T1000 (cell line): ENCODE measurements at regions not wholly inside any gene's neighbourhood (a gene's known extent, or its start where the extent isn't known, plus 50 kb on each side); places are given as distances from the start of the nearest gene placed in this dataset.
A peak's percentile ranks its signal among the peaks of the same experiment; 100 is the strongest.

ENCODE experiments used
- DNase-seq: peaks from one replicate; lab custom pipeline; 2025; ENCODE audit warnings: mixed read lengths; lab: John Stamatoyannopoulos, UW

DNA sequence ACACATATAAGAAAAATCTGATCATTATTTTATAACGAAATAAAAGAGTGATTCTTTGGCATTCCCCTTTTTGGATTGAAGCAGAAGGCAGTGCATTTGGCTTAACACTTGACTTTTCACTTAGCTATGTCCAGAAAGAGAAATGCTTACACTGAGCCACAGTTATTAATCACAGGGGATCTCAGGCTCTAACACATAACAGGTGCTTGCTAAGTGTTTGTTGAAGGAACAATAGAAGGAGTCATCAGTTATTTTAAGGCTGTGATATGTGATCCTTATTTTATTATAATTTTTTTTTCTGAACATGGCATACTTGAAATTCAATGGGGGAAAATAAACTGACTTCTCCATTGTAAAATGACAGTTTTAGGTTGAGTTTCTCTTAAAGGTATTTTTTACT, 209.5 kb downstream of the UBE2E3 start:
- DNase-seq: no peak

DNA sequence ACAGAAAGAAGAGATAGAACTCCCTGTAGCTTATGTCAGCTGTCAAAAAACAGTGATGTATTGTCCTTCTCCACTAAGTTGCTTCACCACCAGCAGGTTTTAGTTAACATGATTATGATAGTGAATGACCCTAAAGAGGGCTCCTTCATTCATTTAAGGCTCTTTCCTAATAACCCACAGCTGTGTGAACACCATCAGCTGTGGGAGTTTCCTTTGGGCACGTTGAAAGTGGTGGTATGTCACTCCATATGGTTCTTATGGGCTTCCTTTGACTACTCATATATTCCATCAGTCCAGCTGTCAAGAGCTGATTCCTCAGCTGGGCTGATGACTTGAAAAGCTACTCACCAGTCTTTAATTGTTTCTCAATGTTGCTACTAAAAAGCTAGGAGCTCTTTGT, 210.3 kb downstream of the UBE2E3 start:
- no peak for DNase-seq

DNA sequence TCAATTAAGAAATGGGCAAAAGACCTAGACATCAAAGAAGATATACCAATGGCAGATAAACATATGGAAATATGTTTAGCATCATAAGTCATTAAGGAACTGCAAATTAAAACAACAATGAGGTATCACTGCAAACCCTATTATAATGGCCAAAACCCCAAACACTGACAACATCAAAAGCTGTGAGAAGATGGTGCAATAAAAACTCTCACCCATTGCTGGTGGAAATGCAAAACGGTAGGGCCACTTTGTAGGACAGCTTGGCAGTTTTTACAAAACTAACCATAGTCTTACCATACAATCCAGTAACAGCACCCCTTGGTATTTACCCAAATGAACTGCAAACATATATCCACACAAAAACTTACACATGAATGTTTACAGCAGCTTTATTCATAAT, 213.1 kb downstream of the UBE2E3 start:
- DNase-seq: no peak

DNA sequence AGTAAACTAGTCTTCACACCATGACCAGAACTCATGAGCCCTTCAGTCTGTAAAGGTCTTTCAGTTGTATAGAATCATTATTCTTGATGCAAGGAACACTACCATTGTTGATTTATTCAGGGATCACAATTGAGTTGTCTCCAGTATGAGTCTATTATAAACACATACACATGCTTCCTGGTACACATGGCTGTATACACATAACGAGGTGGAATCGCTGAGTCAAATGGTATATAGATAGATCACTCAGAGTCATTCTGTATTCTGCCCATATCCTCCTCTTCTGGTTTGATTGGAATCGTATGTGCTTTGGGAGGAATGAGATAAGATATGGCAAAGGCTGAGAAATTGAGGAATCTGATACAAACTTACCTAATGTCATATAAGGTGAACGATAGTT, 216.0 kb downstream of the UBE2E3 start:
- no peak for DNase-seq

DNA sequence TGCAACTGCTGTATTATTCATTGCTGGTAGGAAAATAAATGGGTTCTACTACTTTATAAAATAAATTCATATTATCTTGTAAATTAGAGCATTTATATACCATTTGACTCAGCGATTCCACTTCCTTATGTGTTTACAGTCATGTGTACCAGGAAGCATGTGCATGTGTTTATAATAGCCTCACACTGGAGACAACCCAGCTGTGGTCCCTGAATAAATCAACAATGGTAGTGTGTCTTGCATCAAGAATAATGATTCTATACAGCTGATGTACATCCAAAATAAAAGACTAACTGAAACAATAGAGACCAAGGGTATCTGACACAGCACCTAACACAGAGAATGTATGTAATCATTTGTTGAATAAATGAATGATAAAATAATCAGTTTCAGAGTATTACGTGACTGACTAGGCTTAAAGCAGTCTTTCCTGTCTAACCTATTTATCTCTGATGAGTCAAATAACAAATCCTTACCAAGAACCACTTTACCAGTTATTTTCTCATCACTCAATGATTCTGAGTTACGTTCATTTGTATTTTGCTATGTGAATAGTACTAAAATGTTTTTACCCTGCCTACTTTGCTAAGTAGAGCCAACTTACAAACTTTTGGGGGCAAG, 216.8 kb downstream of the UBE2E3 start:
- no peak for DNase-seq

DNA sequence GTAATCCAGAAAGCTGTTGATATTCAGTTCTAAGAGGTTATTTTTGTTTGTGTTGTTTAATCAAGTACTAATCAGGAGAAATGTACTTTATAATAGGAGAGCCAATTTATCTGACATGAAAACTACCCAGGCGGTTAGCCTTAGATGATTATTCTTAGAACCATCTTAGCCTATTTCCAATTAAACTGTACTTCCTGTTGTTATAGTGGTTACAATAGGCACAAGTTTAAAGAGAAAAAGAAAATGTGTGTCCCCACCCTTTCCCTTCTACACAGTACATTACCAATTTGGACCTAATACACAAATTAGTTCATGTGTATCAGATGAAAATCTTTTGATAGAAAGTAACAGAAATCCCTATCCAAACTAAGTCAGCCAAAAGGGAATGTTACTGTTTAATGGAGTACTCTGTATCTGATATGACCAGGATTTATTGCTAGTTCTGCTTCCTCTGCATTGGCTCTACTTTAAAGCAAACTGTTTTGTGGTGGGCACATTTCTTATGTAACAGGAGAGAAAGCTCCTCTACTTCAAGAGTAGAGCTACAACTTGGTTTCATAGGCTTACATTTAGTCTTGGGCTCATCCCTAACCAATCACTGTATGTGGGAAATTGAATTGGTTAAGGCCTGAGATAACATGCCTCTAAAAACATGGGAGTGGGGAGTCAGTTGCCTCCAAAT, 217.9 kb downstream of the UBE2E3 start:
- DNase-seq: no peak

DNA sequence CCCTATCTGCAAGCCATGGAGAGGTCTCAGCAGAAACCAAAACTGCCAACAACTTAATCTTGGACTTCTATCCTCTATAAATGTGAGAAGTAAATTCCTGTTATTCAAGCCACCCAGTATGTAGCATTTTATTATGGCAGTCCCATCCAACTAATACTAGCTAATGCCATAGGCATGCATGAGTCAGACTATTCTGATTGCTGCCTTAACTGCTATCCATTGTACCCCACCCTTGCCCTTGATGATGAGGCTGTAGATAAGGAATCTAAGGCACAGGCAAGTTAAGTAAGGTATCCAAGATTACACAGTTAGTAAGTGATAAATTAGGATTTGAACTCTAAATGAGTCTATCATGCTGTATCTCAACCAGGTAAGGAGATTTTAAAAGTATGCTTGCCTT, 223.0 kb downstream of the UBE2E3 start:
- DNase-seq: peak; percentile 21

DNA sequence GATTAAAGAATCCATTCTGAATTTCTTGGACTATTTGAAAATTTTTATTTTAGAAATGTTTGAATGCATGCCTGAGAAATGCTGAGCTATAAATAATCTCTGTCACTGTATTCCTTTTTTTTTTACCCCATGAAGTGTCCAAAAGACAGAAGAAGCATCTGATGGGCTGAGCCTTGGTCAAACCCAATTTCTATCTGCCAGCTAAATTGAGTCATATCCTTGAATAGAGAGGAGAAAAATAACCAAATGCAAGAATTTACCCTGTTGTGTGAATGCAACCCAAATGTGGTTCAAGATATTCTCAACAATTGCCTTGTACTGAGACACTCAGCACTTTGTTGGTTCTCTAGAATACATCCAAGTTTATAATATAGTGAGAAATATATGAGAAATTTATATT, 223.5 kb downstream of the UBE2E3 start:
- no peak for DNase-seq

DNA sequence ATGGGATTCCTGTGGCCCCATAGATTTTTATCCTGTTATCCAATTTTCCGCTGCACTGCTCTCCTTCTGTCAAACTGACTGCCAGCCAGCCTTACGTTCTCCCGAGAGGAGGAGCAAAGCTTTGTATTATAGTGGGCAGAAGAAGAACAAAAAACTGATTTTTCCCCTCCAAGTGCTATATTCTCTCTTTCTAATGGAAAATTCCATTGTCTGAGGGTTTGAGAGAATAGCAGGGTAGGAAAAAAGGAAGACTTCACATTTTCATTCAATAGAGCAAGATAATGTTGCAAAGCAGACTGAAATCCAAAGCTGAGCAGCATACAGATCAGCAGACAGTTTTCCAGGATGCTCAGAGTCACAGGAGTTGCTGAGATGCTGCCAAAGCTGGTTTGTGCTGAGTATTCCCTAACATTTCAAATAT, 238.0 kb downstream of the UBE2E3 start:
- no peak for DNase-seq

DNA sequence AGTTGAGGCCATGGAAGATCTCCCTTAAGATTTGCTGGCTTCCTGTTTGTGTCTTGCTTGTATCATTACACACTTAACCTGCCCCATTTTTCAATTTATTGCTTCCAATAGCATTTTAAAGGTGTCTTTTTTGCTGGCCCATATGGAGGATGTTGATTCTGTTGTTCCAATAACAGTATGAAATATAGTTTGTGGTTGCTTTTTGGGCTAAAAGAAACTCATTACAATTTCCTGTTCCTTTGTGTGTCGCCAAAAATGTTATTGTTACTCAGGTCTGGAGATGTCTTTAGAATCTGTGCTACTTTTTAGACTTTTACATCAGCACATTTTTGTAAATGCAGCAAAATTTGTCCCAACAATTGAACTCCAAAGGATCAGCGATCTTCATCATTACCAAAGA, 234.0 kb upstream of the ITGA4 start:
- no peak for DNase-seq

DNA sequence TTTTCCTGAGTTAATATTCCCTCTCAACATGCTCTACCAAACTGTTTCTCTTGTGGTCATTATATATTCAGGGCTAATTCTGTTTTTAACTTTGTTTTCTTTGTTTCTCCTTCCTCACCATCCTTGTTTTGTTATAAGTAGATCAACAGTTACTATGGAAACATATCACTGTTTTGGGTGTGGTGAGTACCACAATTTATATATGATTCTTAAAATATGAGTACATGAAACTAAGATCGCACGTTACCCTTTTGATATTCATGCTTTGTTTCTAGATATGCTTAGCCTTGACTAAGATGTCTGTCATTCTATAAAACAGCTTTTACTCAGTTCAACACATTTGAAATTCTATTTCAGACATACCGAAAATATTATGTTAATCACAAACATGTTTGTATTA, 232.3 kb upstream of the ITGA4 start:
- DNase-seq: no peak

DNA sequence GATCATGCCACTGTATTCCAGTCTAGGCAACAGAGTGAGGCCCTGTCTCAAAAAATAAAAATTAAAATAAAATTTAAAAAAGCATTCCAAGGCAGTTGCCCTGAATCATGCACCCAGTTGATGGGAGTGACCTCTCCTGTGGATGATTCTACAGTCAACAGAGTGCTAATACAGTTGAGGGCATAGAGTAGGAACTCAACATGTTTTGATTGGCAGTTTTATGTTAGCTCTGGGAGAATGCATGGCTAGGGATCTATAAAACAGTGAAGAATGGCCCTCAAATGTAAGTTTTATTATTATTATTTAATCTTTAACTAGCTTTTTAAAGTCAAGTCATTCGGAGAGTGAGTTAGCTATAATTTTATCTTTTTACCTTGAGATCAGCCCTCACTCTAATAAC, 228.5 kb upstream of the ITGA4 start:
- DNase-seq: no peak

DNA sequence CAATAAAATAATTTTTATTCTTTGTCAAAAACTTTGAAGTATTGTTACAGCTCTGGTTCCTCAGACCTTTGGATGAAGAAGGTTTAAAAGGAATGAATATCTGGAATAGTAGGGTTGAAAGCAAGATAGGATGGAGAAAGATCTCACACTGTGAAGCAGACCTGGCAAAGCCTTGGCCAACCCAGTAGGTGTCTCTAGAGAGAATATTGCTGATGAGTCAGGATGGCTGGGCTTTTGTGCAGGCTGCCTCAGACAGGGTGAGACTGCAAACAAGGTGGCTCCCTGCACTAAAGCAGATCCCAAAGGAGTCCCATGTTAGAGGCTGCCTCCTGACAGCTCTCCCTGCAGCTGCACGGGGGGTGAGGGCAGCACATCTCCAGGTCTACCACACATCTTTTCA, 226.0 kb upstream of the ITGA4 start:
- no peak for DNase-seq

DNA sequence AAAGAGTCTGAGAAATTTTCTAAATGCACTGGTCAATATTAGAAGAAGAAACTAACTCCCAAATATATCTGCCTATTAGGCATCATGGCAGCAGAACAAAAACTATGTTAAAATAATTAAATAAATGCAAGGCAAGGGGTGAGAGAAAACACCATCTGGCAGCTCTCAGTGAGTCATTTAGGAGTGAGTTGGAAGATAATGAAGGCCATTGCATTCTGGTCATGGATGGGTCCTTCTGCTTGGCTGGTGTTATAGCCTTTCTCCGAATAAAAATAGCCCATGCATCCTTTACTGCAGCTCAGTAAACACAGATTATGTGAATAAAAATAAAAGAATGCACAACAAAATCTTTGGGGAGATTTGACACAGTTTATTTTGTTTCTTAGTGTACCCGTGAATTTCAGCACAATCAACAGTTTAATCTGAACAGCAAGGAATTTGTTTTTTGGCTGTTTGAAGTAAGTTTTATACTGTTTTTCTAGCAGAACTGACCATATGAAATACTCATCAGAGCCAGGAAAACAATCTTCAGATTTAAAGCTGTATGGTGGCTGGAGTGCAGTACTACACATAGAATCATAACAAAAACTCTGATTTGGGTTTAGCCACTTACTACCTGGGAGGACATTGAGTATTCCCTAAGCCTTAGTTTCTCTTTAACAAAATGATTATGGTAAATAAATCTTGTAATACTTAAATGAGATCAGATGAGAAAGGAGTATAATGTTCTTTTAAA, 225.1 kb upstream of the ITGA4 start:
- DNase-seq: no peak

DNA sequence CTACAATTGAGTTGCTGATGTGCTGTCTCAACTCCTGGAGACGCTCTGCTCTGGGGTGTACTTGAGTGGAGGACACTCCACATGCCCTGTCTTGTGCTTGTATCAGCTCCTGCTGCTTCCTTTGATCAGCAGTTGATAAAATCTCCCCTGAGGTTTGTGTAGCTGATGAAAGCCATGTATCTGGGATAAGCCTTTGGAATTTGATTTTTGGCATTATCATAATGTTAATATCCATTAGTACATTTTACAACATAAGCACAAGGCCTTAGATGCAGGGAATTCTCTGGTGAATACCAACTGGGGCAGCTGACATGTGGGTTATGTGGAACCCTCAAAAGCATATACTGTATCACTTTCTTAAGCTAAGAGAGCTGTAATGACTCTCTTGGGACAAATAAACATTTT, 222.7 kb upstream of the ITGA4 start:
- no peak for DNase-seq

DNA sequence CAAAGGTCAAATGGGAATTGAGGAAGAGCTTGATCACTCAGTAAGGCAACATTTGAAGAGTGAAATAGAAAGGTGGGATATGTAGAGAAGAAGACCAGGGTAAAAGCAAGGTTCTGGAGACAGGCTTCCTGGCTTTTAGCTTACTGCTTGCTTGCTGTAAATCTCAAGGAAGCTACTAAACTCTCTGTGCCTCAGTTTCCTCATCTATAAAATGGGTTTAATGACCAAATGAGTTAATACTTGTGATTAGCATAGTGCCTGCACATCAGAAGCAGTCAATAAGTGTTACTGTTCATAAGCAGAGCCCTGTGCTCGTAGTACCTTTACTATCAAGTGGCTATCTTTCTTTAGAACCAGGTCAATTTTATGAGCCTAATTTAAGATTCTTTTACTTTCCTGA, 222.2 kb upstream of the ITGA4 start:
- DNase-seq: no peak

DNA sequence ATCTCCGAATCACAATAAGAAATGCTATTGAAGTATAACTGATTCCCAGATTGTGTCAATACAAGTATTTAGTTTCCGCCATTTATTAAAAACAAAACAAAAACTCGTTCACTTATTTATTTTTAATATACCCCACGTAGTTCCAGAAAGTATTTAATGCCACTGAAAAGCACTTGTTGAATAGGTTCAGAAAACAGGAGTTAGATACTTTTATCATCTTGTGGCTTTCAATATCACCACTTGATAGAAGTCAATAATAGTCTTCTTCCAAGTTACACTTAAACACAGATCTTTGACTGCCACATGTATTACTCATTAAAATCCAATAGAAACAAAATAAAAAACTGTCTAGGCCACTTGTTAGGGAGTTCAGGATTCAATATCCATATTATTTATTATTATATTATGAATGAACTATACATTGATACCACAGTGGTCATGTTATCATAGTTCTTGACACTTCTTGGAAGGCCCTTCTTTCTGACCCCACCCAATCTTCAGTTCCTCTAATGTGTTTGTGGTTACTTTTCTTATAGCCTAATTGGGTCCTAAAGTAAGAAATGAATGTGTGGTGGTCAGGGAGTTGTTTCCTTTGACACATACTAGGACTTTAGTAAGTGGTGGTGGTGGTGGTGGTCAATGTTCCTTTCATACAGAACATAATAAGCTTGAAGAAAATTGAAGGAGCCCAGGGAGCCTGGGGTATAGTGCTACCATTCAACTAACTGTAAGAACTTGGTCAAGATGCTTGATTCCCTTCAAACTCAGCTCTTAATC, 221.3 kb upstream of the ITGA4 start:
- DNase-seq: no peak

DNA sequence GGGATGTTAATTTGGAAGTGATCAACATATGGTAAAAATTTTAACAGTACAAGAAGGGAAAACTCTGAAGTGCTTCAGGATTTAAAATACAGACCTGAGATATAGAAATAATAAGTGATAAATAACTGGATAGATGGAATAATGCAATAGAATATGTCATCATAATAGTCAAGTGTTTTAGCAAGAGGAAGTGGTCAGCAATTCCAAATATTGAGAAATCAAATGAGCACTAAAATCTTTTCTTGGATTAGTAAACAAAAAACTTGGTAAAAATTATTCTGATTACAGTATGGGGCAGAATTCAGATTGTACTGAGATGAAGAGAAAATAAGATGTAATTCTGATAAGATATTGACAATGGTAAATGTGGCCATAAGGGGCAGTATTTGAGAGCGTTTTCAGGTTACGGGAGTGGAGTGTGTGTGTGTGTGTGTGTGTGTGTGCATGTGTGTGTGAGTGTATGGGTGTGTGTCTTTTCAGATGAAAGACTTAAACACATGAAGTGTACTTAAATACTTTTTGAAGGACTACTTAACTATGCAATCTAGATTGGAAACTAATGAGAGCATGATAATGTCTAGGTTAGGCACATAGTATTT, 217.9 kb upstream of the ITGA4 start:
- no peak for DNase-seq

DNA sequence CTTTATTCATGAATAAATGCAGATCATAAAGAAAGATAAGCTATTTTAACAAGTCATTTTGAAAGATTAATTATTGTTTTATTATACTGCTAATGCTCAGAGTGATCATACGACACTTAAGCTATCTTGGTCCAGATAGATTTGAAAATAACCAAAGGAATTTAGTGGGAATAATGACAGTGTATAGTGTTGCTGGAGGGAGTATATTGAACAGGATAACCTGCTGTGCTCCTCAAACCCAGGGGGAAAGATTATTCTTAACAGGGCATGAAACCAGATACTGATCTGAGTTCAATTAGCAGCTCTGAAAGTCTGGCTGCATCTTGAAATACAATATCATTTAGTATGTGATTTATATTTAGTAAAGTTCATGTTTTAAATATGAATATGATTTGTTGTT, 216.3 kb upstream of the ITGA4 start:
- no peak for DNase-seq

DNA sequence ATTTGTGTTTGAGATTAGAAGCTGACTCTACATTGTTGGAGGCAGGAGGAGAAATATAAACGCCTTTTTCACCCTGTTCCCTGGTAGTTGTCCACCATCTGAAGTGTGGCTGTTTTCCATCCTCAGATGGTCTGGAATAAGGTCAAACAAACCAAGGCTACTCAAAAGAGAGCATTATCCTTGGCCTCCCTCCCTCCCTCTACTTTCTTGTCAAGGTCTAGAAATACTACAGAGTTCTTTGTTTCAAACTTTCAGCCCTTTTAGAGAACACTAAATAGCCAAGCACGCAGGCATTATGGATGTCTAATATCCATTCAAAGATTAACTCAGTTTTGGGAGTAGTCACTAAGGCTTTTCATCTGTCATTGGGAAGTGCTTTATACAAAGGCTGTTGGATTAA, 215.8 kb upstream of the ITGA4 start:
- DNase-seq: no peak

DNA sequence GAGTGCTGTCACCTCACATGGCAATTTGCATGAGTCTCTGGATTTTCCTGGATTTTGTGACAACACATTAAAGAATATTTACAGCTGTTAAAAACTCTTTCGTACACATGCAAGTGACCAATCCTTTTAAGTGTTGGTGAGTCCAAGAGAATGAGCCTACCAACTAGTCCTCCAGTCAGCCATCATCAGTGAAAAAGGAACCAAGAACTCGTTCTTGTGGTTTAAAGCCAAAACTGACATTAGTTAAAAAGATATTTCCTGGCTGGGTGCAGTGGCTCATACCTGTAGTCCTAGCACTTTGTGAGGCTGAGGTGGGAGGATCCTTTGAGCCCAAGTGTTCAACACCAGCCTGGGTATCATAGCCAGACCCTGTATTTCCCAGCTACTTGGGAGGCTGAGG, 215.4 kb upstream of the ITGA4 start:
- DNase-seq: no peak

DNA sequence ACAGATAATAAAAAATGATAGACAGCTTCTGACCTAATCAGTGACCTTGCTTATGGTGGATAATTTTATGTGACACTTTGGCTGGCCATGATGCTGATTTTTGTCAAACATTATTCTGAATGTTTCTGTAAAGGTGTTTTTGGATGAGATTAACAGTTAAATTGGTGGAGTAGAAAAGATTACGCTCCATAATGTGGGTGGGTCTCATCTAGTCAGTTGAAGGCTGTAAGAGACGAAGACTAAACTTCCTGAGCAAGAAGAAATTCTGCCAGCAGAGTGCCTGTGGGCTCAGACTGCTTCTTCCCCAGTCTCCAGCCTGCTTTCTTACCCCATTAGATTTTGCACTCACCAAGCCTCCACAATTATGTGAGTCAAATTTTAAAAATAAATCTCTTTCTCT, 214.9 kb upstream of the ITGA4 start:
- no peak for DNase-seq
